ENCODE measurements at regions not wholly inside any gene's neighbourhood (a gene's known extent, or its start where the extent isn't known, plus 50 kb on each side); places are given as distances from the start of the nearest gene placed in this dataset.

- no peak for DNase-seq (ENCODE audit: low spot score)
Observed at GRCh38 chrY:15397556-15398280, 873.4 kb downstream of the NLGN4Y start.

GRCh38 chrY:15402451-15402850 lies 878.1 kb downstream of the NLGN4Y start:
- DNase-seq (ENCODE audit: low spot score) (no peak), ATAC-seq (no peak)

More at GRCh38 chrY:15397556-15398280, 873.4 kb downstream of the NLGN4Y start:
- ATAC-seq = no peak

GRCh38 chrY:15404551-15404950 lies 880.2 kb downstream of the NLGN4Y start:
- DNase-seq (ENCODE audit: low spot score) = no peak
- ATAC-seq = no peak

- DNase-seq (ENCODE audit: low spot score) = no peak
- ATAC-seq = no peak
Observed at GRCh38 chrY:15415165-15415564, 890.8 kb downstream of the NLGN4Y start.

GRCh38 chrY:15418613-15419012 lies 894.3 kb downstream of the NLGN4Y start:
- no peak for ATAC-seq
- DNase-seq (ENCODE audit: low spot score) = no peak

GRCh38 chrY:15424665-15425132 lies 900.4 kb downstream of the NLGN4Y start:
- DNase-seq (ENCODE audit: low spot score) = no peak
- peak; percentile 83 for ATAC-seq

GRCh38 chrY:15440021-15440695 lies 915.8 kb downstream of the NLGN4Y start:
- DNase-seq (ENCODE audit: low spot score) = no peak
- ATAC-seq = no peak

- ATAC-seq (no peak), DNase-seq (ENCODE audit: low spot score) (no peak)
Observed at GRCh38 chrY:15440696-15441408, 916.5 kb downstream of the NLGN4Y start.

- ATAC-seq (no peak), DNase-seq (ENCODE audit: low spot score) (no peak)
Observed at GRCh38 chrY:15441878-15442277, 917.5 kb downstream of the NLGN4Y start.

GRCh38 chrY:15445871-15446270 lies 921.5 kb downstream of the NLGN4Y start:
- ATAC-seq = no peak
- DNase-seq (ENCODE audit: low spot score) = no peak

GRCh38 chrY:15446861-15447260 lies 922.5 kb downstream of the NLGN4Y start:
- DNase-seq (ENCODE audit: low spot score) (no peak), ATAC-seq (no peak)

GRCh38 chrY:15447959-15448358 lies 923.6 kb downstream of the NLGN4Y start:
- DNase-seq (ENCODE audit: low spot score) = no peak

GRCh38 chrY:15455133-15455937 lies 931.0 kb downstream of the NLGN4Y start:
- ATAC-seq = peak; percentile 16
- no peak for DNase-seq (ENCODE audit: low spot score)

More at GRCh38 chrY:15447959-15448358, 923.6 kb downstream of the NLGN4Y start:
- no peak for ATAC-seq

- DNase-seq (ENCODE audit: low spot score) (peak; percentile 80), ATAC-seq (peak; percentile 97)
Observed at GRCh38 chrY:15455980-15456469, 931.7 kb downstream of the NLGN4Y start.

- peak; percentile 8 for ATAC-seq
Observed at GRCh38 chrY:15456491-15456890, 932.2 kb downstream of the NLGN4Y start.

GRCh38 chrY:15457682-15458081 lies 933.4 kb downstream of the NLGN4Y start:
- ATAC-seq = no peak
- DNase-seq (ENCODE audit: low spot score) = no peak

More at GRCh38 chrY:15456491-15456890, 932.2 kb downstream of the NLGN4Y start:
- DNase-seq (ENCODE audit: low spot score) = peak; percentile 40

- ATAC-seq (no peak), DNase-seq (ENCODE audit: low spot score) (no peak)
Observed at GRCh38 chrY:15458426-15458825, 934.1 kb downstream of the NLGN4Y start.

GRCh38 chrY:15465880-15466279 lies 941.6 kb downstream of the NLGN4Y start:
- ATAC-seq = no peak
- DNase-seq (ENCODE audit: low spot score) = no peak

- ATAC-seq (no peak), DNase-seq (ENCODE audit: low spot score) (no peak)
Observed at GRCh38 chrY:15466891-15467290, 942.6 kb downstream of the NLGN4Y start.

- no peak for ATAC-seq
- no peak for DNase-seq (ENCODE audit: low spot score)
Observed at GRCh38 chrY:15468091-15468490, 943.8 kb downstream of the NLGN4Y start.

- DNase-seq (ENCODE audit: low spot score) = no peak
- ATAC-seq = no peak
Observed at GRCh38 chrY:15471371-15471770, 947.0 kb downstream of the NLGN4Y start.
